ENCODE measurements at regions not wholly inside any gene's neighbourhood (a gene's known extent, or its start where the extent isn't known, plus 50 kb on each side); places are given as distances from the start of the nearest gene placed in this dataset.
A peak's percentile ranks its signal among the peaks of the same experiment; 100 is the strongest.

- Histone ChIP-seq H2AFZ (ENCODE audit: low read length) (peak overlapping the region; percentile 1), H3K79me2 (ENCODE audit: insufficient read depth, low read length) (no peaks in the 10 kb centered on the region), H3K4me3 (ENCODE audit: insufficient read depth, low read length) (no peak overlapping the region), H3K4me1 (ENCODE audit: insufficient read depth, low read length) (peaks cover 36% of the 10 kb centered on the region), H3K4me2 (ENCODE audit: insufficient read depth, low read length) (no peak overlapping the region), H3K36me3 (ENCODE audit: insufficient read depth, low read length) (no peaks in the 10 kb centered on the region), H3K27ac (ENCODE audit: low read depth, low read length) (peak overlapping the region; percentile 98), H3K9me3 (ENCODE audit: low read depth, low read length) (peaks cover 2% of the 10 kb centered on the region), H4K20me1 (ENCODE audit: insufficient read depth, low read length) (no peaks in the 10 kb centered on the region), H3K27me3 (ENCODE audit: insufficient read depth, low read length) (no peaks in the 10 kb centered on the region)
- TF ChIP-seq, protein P1, sequence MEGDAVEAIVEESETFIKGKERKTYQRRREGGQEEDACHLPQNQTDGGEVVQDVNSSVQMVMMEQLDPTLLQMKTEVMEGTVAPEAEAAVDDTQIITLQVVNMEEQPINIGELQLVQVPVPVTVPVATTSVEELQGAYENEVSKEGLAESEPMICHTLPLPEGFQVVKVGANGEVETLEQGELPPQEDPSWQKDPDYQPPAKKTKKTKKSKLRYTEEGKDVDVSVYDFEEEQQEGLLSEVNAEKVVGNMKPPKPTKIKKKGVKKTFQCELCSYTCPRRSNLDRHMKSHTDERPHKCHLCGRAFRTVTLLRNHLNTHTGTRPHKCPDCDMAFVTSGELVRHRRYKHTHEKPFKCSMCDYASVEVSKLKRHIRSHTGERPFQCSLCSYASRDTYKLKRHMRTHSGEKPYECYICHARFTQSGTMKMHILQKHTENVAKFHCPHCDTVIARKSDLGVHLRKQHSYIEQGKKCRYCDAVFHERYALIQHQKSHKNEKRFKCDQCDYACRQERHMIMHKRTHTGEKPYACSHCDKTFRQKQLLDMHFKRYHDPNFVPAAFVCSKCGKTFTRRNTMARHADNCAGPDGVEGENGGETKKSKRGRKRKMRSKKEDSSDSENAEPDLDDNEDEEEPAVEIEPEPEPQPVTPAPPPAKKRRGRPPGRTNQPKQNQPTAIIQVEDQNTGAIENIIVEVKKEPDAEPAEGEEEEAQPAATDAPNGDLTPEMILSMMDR (IDR thresholded peaks at IDR 0.05; ENCODE audit: extremely low read depth, low read depth, low read length), result no peak
- no peak for DNase-seq (ENCODE audit: insufficient read length, low spot score, missing footprints)
Observed at GRCh38 chr5:82403026-82403425, 124.9 kb upstream of the RPS23 start.

GRCh38 chr5:82399111-82399510 is 121.0 kb upstream of the RPS23 start:
- Histone ChIP-seq H2AFZ (ENCODE audit: low read length) (no peak overlapping the region), H3K79me2 (ENCODE audit: insufficient read depth, low read length) (no peaks in the 10 kb centered on the region), H3K27ac (ENCODE audit: low read depth, low read length) (no peak overlapping the region), H3K4me2 (ENCODE audit: insufficient read depth, low read length) (no peak overlapping the region), H3K36me3 (ENCODE audit: insufficient read depth, low read length) (no peaks in the 10 kb centered on the region), H3K4me1 (ENCODE audit: insufficient read depth, low read length) (peaks cover 32% of the 10 kb centered on the region), H3K9me3 (ENCODE audit: low read depth, low read length) (no peaks in the 10 kb centered on the region), H4K20me1 (ENCODE audit: insufficient read depth, low read length) (no peaks in the 10 kb centered on the region), H3K4me3 (ENCODE audit: insufficient read depth, low read length) (no peak overlapping the region), H3K27me3 (ENCODE audit: insufficient read depth, low read length) (no peaks in the 10 kb centered on the region)
- TF ChIP-seq, protein P1 (IDR thresholded peaks at IDR 0.05; ENCODE audit: extremely low read depth, low read depth, low read length), result no peak
- DNase-seq (ENCODE audit: insufficient read length, low spot score, missing footprints), result no peak

- no peak overlapping the region for H2AFZ ChIP-seq (ENCODE audit: low read length)
- peak overlapping the region; percentile 98 for H3K27ac ChIP-seq (ENCODE audit: low read depth, low read length)
- H4K20me1 ChIP-seq (ENCODE audit: insufficient read depth, low read length), result no peaks in the 10 kb centered on the region
- DNase-seq (ENCODE audit: insufficient read length, low spot score, missing footprints), result no peak
- TF ChIP-seq, protein P1 (IDR thresholded peaks at IDR 0.05; ENCODE audit: extremely low read depth, low read depth, low read length), result no peak
- no peaks in the 10 kb centered on the region for H3K9me3 ChIP-seq (ENCODE audit: low read depth, low read length)
- H3K27me3 ChIP-seq (ENCODE audit: insufficient read depth, low read length), result no peaks in the 10 kb centered on the region
- H3K4me1 ChIP-seq (ENCODE audit: insufficient read depth, low read length), result peaks cover 28% of the 10 kb centered on the region
- no peaks in the 10 kb centered on the region for H3K36me3 ChIP-seq (ENCODE audit: insufficient read depth, low read length)
- no peaks in the 10 kb centered on the region for H3K79me2 ChIP-seq (ENCODE audit: insufficient read depth, low read length)
- no peak overlapping the region for H3K4me3 ChIP-seq (ENCODE audit: insufficient read depth, low read length)
- peak overlapping the region; percentile 35 for H3K4me2 ChIP-seq (ENCODE audit: insufficient read depth, low read length)
Observed at GRCh38 chr5:82397741-82398320, 119.7 kb upstream of the RPS23 start.

DNA sequence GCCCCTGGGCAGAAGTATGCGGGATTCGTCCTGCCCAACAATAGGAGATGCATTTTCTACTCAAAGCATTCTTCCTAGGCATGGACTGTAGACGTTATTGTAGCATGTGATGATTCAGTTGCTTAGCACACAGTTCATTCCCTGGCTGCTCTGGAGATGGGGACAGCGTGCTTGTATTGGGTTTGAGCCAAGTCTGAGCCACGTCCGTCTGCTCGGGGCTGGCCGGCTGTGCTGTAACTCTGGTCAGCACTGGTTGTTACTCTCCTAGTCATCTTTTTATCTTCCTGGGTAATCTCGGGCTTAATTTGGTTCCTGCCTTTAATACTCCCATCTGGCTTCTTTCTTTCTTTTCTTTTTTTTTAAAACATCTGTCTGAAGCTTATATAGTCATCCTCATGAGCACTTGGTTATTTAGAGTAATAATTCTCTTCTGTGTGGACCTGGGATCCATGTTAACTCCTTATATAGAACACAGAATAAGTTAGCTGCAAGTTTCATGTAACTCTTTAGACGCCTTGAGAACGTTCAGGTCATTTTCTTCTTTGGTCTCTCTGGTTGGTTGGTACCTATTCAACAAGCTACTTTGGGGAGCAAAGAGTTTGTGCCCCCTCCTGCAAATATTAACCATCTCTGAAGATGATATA is 118.8 kb upstream of the RPS23 start:
- Histone ChIP-seq H3K4me2 (ENCODE audit: insufficient read depth, low read length) (peak overlapping the region; percentile 35), H3K27ac (ENCODE audit: low read depth, low read length) (peak overlapping the region; percentile 98), H3K27me3 (ENCODE audit: insufficient read depth, low read length) (no peaks in the 10 kb centered on the region), H2AFZ (ENCODE audit: low read length) (no peak overlapping the region), H4K20me1 (ENCODE audit: insufficient read depth, low read length) (no peaks in the 10 kb centered on the region), H3K4me3 (ENCODE audit: insufficient read depth, low read length) (no peak overlapping the region), H3K79me2 (ENCODE audit: insufficient read depth, low read length) (no peaks in the 10 kb centered on the region), H3K4me1 (ENCODE audit: insufficient read depth, low read length) (peaks cover 24% of the 10 kb centered on the region), H3K9me3 (ENCODE audit: low read depth, low read length) (no peaks in the 10 kb centered on the region), H3K36me3 (ENCODE audit: insufficient read depth, low read length) (no peaks in the 10 kb centered on the region)
- TF ChIP-seq, protein P1 (IDR thresholded peaks at IDR 0.05; ENCODE audit: extremely low read depth, low read depth, low read length), result no peak
- DNase-seq (ENCODE audit: insufficient read length, low spot score, missing footprints), result peak; percentile 90
